Stimulated activated naive B cell treated with anti-CD40 and anti-IgM and Interleukin-4, amounts not matched to agents 10 μg/mL and 1 μg/mL and 100 μg/mL, for 72 hours (primary cell): ENCODE measurements at regions not wholly inside any gene's neighbourhood (a gene's known extent, or its start where the extent isn't known, plus 50 kb on each side); places are given as distances from the start of the nearest gene placed in this dataset.

Source experiments
- ATAC-seq, 2 donors: fragments of 150-1000 bp; cut with Tn5 transposase; replicated peaks; 2 replicates each; pipeline ENCODE4 v1.10.0; 2021; ENCODE audit warnings: moderate library complexity in 1 of 2
- DNase-seq: peaks from one replicate; pipeline ENCODE4 v3.0.0; 2021
- H3K27ac Mint-ChIP-seq: one replicate; pipeline ENCODE4 v1.8.0; 2022; ENCODE audit warnings: mild to moderate bottlenecking, mixed read lengths
- H3K27me3 Mint-ChIP-seq, 2 donors: one replicate each; pipeline ENCODE4 v1.8.0; 2022; ENCODE audit warnings: mixed read lengths in 2 of 2
- H3K36me3 Mint-ChIP-seq, 2 donors: one replicate each; pipeline ENCODE4 v1.8.0; 2022; ENCODE audit warnings: mixed read lengths in 2 of 2, mild to moderate bottlenecking in 1 of 2
- H3K4me1 Mint-ChIP-seq, 2 donors: one replicate each; pipeline ENCODE4 v1.8.0; 2022; ENCODE audit warnings: mixed read lengths in 2 of 2, mild to moderate bottlenecking in 1 of 2
- H3K4me3 Mint-ChIP-seq, 2 donors: one replicate each; pipeline ENCODE4 v1.8.0; 2022; ENCODE audit warnings: mild to moderate bottlenecking in 2 of 2, mixed read lengths in 2 of 2, moderate library complexity in 1 of 2
- H3K9me3 Mint-ChIP-seq, 2 donors: one replicate each; pipeline ENCODE4 v1.8.0; 2022; ENCODE audit warnings: mixed read lengths in 2 of 2, mild to moderate bottlenecking in 1 of 2

- no peak overlapping the region for H3K4me3 Mint-ChIP-seq
- no peaks in the 10 kb centered on the region for H3K4me1 Mint-ChIP-seq
- H3K27me3 Mint-ChIP-seq = no peaks in the 10 kb centered on the region
- H3K9me3 Mint-ChIP-seq = no peaks in the 10 kb centered on the region
- no peak overlapping the region for H3K27ac Mint-ChIP-seq
- H3K36me3 Mint-ChIP-seq = no peaks in the 10 kb centered on the region
- ATAC-seq = no peak
- no peak for DNase-seq
Observed at GRCh38 chr4:158068068-158068467, 104.8 kb downstream of the GASK1B start.

GRCh38 chr4:158067646-158068045, 105.2 kb downstream of the GASK1B start:
- H3K36me3 Mint-ChIP-seq = no peaks in the 10 kb centered on the region
- no peak overlapping the region for H3K4me3 Mint-ChIP-seq
- H3K27me3 Mint-ChIP-seq = no peaks in the 10 kb centered on the region
- no peaks in the 10 kb centered on the region for H3K4me1 Mint-ChIP-seq
- DNase-seq = no peak
- H3K27ac Mint-ChIP-seq = no peak overlapping the region
- no peak for ATAC-seq
- H3K9me3 Mint-ChIP-seq = no peaks in the 10 kb centered on the region

GRCh38 chr4:158065603-158066002, 107.2 kb downstream of the GASK1B start:
- Mint-ChIP-seq H3K27me3 (no peaks in the 10 kb centered on the region), H3K27ac (no peak overlapping the region), H3K36me3 (no peaks in the 10 kb centered on the region), H3K9me3 (no peaks in the 10 kb centered on the region), H3K4me3 (no peak overlapping the region), H3K4me1 (no peaks in the 10 kb centered on the region)
- no peak for DNase-seq
- no peak for ATAC-seq

GRCh38 chr4:158065176-158065575, 107.6 kb downstream of the GASK1B start:
- no peaks in the 10 kb centered on the region for H3K27me3 Mint-ChIP-seq
- no peak for ATAC-seq

GRCh38 chr4:158056689-158057245, 116.1 kb downstream of the GASK1B start:
- Mint-ChIP-seq H3K27ac (no peak overlapping the region), H3K27me3 (no peaks in the 10 kb centered on the region)

More at GRCh38 chr4:158065176-158065575, 107.6 kb downstream of the GASK1B start:
- no peak overlapping the region for H3K4me3 Mint-ChIP-seq
- no peaks in the 10 kb centered on the region for H3K36me3 Mint-ChIP-seq
- no peak overlapping the region for H3K27ac Mint-ChIP-seq
- H3K4me1 Mint-ChIP-seq = no peaks in the 10 kb centered on the region
- no peak for DNase-seq
- no peaks in the 10 kb centered on the region for H3K9me3 Mint-ChIP-seq

GRCh38 chr4:158055668-158056067, 117.2 kb downstream of the GASK1B start:
- H3K4me3 Mint-ChIP-seq = no peak overlapping the region
- no peaks in the 10 kb centered on the region for H3K36me3 Mint-ChIP-seq
- no peak for ATAC-seq
- no peak overlapping the region for H3K27ac Mint-ChIP-seq
- no peak for DNase-seq
- no peaks in the 10 kb centered on the region for H3K27me3 Mint-ChIP-seq
- no peaks in the 10 kb centered on the region for H3K4me1 Mint-ChIP-seq
- no peaks in the 10 kb centered on the region for H3K9me3 Mint-ChIP-seq

More at GRCh38 chr4:158056689-158057245, 116.1 kb downstream of the GASK1B start:
- Mint-ChIP-seq H3K9me3 (no peaks in the 10 kb centered on the region), H3K36me3 (no peaks in the 10 kb centered on the region), H3K4me3 (no peak overlapping the region), H3K4me1 (no peaks in the 10 kb centered on the region)
- ATAC-seq (no peak), DNase-seq (no peak)

- no peaks in the 10 kb centered on the region for H3K27me3 Mint-ChIP-seq
- DNase-seq (no peak), ATAC-seq (no peak)
- H3K27ac Mint-ChIP-seq = no peak overlapping the region
- H3K4me1 Mint-ChIP-seq = no peaks in the 10 kb centered on the region
- H3K4me3 Mint-ChIP-seq = no peak overlapping the region
- H3K9me3 Mint-ChIP-seq = no peaks in the 10 kb centered on the region
- H3K36me3 Mint-ChIP-seq = no peaks in the 10 kb centered on the region
Observed at GRCh38 chr4:158053801-158054200, 119.0 kb downstream of the GASK1B start.

- ATAC-seq = no peak
- no peaks in the 10 kb centered on the region for H3K27me3 Mint-ChIP-seq
- H3K4me1 Mint-ChIP-seq = no peaks in the 10 kb centered on the region
- no peak overlapping the region for H3K27ac Mint-ChIP-seq
- H3K9me3 Mint-ChIP-seq = no peaks in the 10 kb centered on the region
- H3K36me3 Mint-ChIP-seq = no peaks in the 10 kb centered on the region
- DNase-seq = no peak
- no peak overlapping the region for H3K4me3 Mint-ChIP-seq
Observed at GRCh38 chr4:158053086-158053485, 119.7 kb downstream of the GASK1B start.

- no peak overlapping the region for H3K4me3 Mint-ChIP-seq
- H3K9me3 Mint-ChIP-seq = no peaks in the 10 kb centered on the region
- no peak for ATAC-seq
- no peak for DNase-seq
- H3K27me3 Mint-ChIP-seq = no peaks in the 10 kb centered on the region
- no peak overlapping the region for H3K27ac Mint-ChIP-seq
- H3K4me1 Mint-ChIP-seq = no peaks in the 10 kb centered on the region
- no peaks in the 10 kb centered on the region for H3K36me3 Mint-ChIP-seq
Observed at GRCh38 chr4:158051401-158052235, 121.2 kb downstream of the GASK1B start.

- H3K27ac Mint-ChIP-seq = no peak overlapping the region
- H3K36me3 Mint-ChIP-seq = no peaks in the 10 kb centered on the region
- no peak for ATAC-seq
- no peak overlapping the region for H3K4me3 Mint-ChIP-seq
- H3K9me3 Mint-ChIP-seq = peaks cover 0 to 3% of the 10 kb centered on the region in 2 donors
- no peak for DNase-seq
- no peaks in the 10 kb centered on the region for H3K4me1 Mint-ChIP-seq
- H3K27me3 Mint-ChIP-seq = no peaks in the 10 kb centered on the region
Observed at GRCh38 chr4:158050942-158051341, 121.9 kb downstream of the GASK1B start.

GRCh38 chr4:158046345-158046744, 126.5 kb downstream of the GASK1B start:
- no peaks in the 10 kb centered on the region for H3K4me1 Mint-ChIP-seq
- ATAC-seq (no peak), DNase-seq (no peak)
- no peaks in the 10 kb centered on the region for H3K36me3 Mint-ChIP-seq
- H3K4me3 Mint-ChIP-seq = no peak overlapping the region
- peaks cover 4 to 6% of the 10 kb centered on the region in 2 donors for H3K9me3 Mint-ChIP-seq
- H3K27me3 Mint-ChIP-seq = no peaks in the 10 kb centered on the region
- no peak overlapping the region for H3K27ac Mint-ChIP-seq

GRCh38 chr4:158043971-158044618, 128.7 kb downstream of the GASK1B start:
- no peak for DNase-seq
- no peaks in the 10 kb centered on the region for H3K4me1 Mint-ChIP-seq
- H3K9me3 Mint-ChIP-seq = peaks cover 4 to 9% of the 10 kb centered on the region in 2 donors
- H3K27me3 Mint-ChIP-seq = no peaks in the 10 kb centered on the region
- no peak overlapping the region for H3K27ac Mint-ChIP-seq
- H3K36me3 Mint-ChIP-seq = peaks cover 0 to 1% of the 10 kb centered on the region in 2 donors
- ATAC-seq = no peak
- H3K4me3 Mint-ChIP-seq = no peak overlapping the region

- peaks cover 0 to 1% of the 10 kb centered on the region in 2 donors for H3K36me3 Mint-ChIP-seq
- H3K27ac Mint-ChIP-seq = no peak overlapping the region
- peaks cover 9 to 12% of the 10 kb centered on the region in 2 donors for H3K9me3 Mint-ChIP-seq
- H3K27me3 Mint-ChIP-seq = no peaks in the 10 kb centered on the region
- H3K4me1 Mint-ChIP-seq = no peaks in the 10 kb centered on the region
- H3K4me3 Mint-ChIP-seq = no peak overlapping the region
- DNase-seq (no peak), ATAC-seq (no peak)
Observed at GRCh38 chr4:158042591-158043030, 130.2 kb downstream of the GASK1B start.

GRCh38 chr4:158038718-158039117, 134.1 kb downstream of the GASK1B start:
- Mint-ChIP-seq H3K9me3 (peaks cover 9 to 13% of the 10 kb centered on the region in 2 donors), H3K4me1 (no peaks in the 10 kb centered on the region), H3K27ac (no peak overlapping the region), H3K27me3 (no peaks in the 10 kb centered on the region), H3K4me3 (no peak overlapping the region), H3K36me3 (peaks cover 0 to 1% of the 10 kb centered on the region in 2 donors)
- ATAC-seq (no peak), DNase-seq (no peak)

- ATAC-seq (no peak), DNase-seq (no peak)
- H3K27me3 Mint-ChIP-seq = no peaks in the 10 kb centered on the region
- H3K36me3 Mint-ChIP-seq = peaks cover 0 to 1% of the 10 kb centered on the region in 2 donors
- H3K9me3 Mint-ChIP-seq = peaks cover 9 to 12% of the 10 kb centered on the region in 2 donors
- no peak overlapping the region for H3K27ac Mint-ChIP-seq
- no peaks in the 10 kb centered on the region for H3K4me1 Mint-ChIP-seq
- no peak overlapping the region for H3K4me3 Mint-ChIP-seq
Observed at GRCh38 chr4:158036998-158037397, 135.8 kb downstream of the GASK1B start.
